NK-92 treated with Interleukin-12 subunit alpha and Interleukin-12 subunit beta, amount 100 ng/mL, for 24 hours (cell line): ENCODE measurements at regions not wholly inside any gene's neighbourhood (a gene's known extent, or its start where the extent isn't known, plus 50 kb on each side); places are given as distances from the start of the nearest gene placed in this dataset.

Experiments
- DNase-seq: peaks from one replicate; lab custom pipeline; 2025; lab: John Stamatoyannopoulos, UW

- no peak for DNase-seq
Observed at GRCh38 chr14:97350894-97351731, 553.9 kb downstream of the VRK1 start.

- no peak for DNase-seq
Observed at GRCh38 chr14:97353102-97353501, 555.9 kb downstream of the VRK1 start.

GRCh38 chr14:97354119-97354722, 557.0 kb downstream of the VRK1 start:
- no peak for DNase-seq

- DNase-seq = no peak
Observed at GRCh38 chr14:97359341-97359740, 562.2 kb downstream of the VRK1 start.

- DNase-seq = no peak
Observed at GRCh38 chr14:97361181-97361580, 564.0 kb downstream of the VRK1 start.

- DNase-seq = no peak
Observed at GRCh38 chr14:97361958-97362357, 564.8 kb downstream of the VRK1 start.

- no peak for DNase-seq
Observed at GRCh38 chr14:97366400-97366799, 569.2 kb downstream of the VRK1 start.

GRCh38 chr14:97367278-97367677, 570.1 kb downstream of the VRK1 start:
- DNase-seq = no peak

- no peak for DNase-seq
Observed at GRCh38 chr14:97368049-97368448, 570.9 kb downstream of the VRK1 start.

- DNase-seq = no peak
Observed at GRCh38 chr14:97368900-97369564, 571.9 kb downstream of the VRK1 start.

GRCh38 chr14:97369901-97370300, 572.7 kb downstream of the VRK1 start:
- no peak for DNase-seq

- DNase-seq = no peak
Observed at GRCh38 chr14:97376310-97376709, 579.1 kb downstream of the VRK1 start.

GRCh38 chr14:97377550-97377949, 580.4 kb downstream of the VRK1 start:
- DNase-seq = no peak

- DNase-seq = no peak
Observed at GRCh38 chr14:97379091-97379531, 581.9 kb downstream of the VRK1 start.

GRCh38 chr14:97380539-97380941, 583.4 kb downstream of the VRK1 start:
- DNase-seq = no peak

- no peak for DNase-seq
Observed at GRCh38 chr14:97381309-97381708, 584.1 kb downstream of the VRK1 start.

GRCh38 chr14:97382616-97383226, 585.5 kb downstream of the VRK1 start:
- no peak for DNase-seq

- no peak for DNase-seq
Observed at GRCh38 chr14:97385727-97386126, 588.5 kb downstream of the VRK1 start.

GRCh38 chr14:97387252-97387874, 590.2 kb downstream of the VRK1 start:
- no peak for DNase-seq

- DNase-seq = no peak
Observed at GRCh38 chr14:97388408-97388807, 591.2 kb downstream of the VRK1 start.

- DNase-seq = no peak
Observed at GRCh38 chr14:97390096-97390724, 593.0 kb downstream of the VRK1 start.

GRCh38 chr14:97393244-97393643, 596.1 kb downstream of the VRK1 start:
- DNase-seq = no peak
